DMS79 treated with DMSO at 0.1 percent for 48 hours (cell line): ENCODE measurements at regions not wholly inside any gene's neighbourhood (a gene's known extent, or its start where the extent isn't known, plus 50 kb on each side); places are given as distances from the start of the nearest gene placed in this dataset.

Source experiments
- DNase-seq: peaks from one replicate; lab custom pipeline; 2025; lab: John Stamatoyannopoulos, UW

GRCh38 chr3:43180027-43180426 is 74.1 kb upstream of the POMGNT2 start:
- DNase-seq, result no peak

DNA sequence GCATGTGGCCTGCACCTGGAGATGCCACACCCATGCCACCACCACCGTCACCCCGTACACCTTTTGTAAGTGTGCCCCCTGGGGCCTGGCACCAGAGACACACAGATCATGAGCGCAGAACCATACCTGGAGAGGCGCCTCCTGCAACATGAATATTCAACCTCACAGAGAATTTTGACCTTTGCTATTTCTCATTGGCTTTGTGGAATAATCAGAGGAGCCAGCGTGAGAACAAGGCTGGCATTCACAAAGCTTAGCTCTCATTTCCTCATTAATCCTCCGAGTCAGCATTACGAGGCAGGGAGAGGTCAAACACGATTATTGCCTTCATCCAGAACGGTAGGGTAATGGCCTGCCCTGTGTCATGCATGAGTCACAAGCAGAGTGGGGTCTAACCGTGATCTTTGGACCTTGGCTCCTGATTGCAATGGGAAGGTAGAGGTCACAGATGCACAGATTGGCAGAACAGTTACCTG is 73.0 kb upstream of the POMGNT2 start:
- DNase-seq, result no peak

GRCh38 chr3:43177085-43177484 is 71.2 kb upstream of the POMGNT2 start:
- no peak for DNase-seq

- DNase-seq, result no peak
These were observed 70.8 kb upstream of the POMGNT2 start for GRCh38 chr3:43176666-43177065.

DNA sequence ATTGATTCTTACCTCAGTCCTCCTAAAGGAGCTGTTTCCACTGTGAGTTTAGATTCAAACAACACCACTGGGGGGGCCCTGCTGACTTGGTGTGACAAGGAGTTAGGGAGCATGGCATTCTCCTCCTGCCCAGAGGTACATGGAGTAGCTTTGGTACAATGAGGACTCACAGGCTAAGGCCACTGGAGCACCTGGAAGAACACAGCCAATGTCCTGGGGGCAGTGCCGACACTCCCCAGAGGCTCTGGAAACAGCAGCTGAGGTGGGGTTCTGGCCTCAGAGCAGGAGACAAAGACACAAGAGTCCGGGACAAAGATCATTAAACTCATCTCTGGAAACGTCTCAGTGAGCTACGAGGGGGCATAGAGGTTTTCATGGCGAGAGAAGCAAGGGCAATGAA is 69.7 kb upstream of the POMGNT2 start:
- DNase-seq, result no peak

- DNase-seq, result no peak
These were observed 68.1 kb upstream of the POMGNT2 start for GRCh38 chr3:43173949-43174348.

DNA sequence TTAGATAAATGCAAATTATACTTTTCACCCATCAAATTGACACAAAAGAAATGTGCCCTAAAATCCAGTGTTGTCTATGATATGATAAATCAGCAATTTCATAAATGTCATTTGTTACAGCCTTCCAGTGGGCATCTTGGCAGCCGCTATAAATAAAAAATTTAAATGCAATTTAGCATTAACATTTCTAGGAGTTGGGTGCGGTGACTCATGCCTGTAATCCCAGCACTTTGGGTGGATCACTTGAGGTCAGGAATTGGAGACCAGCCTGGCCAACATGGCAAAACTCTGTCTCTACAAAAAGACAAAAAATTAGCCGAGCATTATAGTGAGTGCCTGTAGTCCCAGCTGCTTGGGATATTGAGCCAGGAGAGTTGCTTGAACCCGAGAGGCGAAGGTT is 65.9 kb upstream of the POMGNT2 start:
- no peak for DNase-seq

- no peak for DNase-seq
These were observed 64.7 kb upstream of the POMGNT2 start for GRCh38 chr3:43170553-43170952.

DNA sequence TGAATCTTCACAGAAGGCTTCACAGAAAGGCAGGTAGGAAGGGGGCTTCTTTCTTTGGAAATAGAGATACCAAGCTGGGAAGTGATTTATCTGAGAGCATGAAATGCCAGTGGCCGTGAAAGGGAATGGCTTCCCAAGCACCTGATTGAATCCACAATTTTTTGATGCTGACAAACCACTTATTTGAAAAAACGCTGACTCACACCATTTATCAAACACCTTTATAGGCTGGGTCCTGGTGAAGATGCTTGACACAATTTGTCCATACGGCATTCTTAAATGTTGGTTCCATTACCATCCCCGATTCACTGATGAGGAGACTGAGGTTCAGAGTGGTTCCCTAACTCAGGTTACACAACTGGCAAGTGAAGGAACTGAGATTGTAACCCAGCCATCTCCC is 64.1 kb upstream of the POMGNT2 start:
- no peak for DNase-seq

- no peak for DNase-seq
These were observed 60.5 kb upstream of the POMGNT2 start for GRCh38 chr3:43166406-43166805.

- DNase-seq, result no peak
These were observed 59.9 kb upstream of the POMGNT2 start for GRCh38 chr3:43165786-43166185.

DNA sequence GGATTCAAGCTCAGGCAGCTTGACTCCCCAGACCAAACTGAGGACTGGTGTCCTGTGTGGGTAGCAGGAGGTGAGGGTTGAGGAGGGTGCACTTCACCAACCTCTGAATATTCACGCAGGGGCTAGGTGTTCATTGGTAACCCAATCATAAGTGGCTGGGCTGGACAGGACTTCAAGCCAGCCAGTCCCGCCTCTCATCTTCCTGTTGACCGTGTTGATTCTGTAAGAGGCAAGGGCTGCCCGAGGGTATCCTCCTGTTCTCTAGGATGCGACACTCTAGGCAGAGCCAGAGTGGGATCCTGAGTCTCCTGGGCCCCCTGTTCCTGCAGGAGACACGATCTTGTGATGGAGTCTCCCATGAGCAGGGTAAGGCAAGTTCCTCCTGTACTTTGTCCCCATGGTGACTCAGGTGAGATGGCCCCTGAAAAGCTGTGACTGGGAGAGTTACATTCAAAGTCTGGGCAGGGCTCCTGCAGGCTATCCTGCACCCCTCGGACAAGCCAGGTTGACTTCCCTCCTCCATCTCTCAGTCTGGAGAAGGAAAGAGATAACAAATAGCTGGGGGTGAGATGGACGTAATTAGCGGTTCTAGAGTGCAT is 58.1 kb upstream of the POMGNT2 start:
- no peak for DNase-seq

GRCh38 chr3:43162230-43163084 is 56.6 kb upstream of the POMGNT2 start:
- peak; percentile 2 for DNase-seq

- DNase-seq, result no peak
These were observed 55.9 kb upstream of the POMGNT2 start for GRCh38 chr3:43161684-43162229.

DNA sequence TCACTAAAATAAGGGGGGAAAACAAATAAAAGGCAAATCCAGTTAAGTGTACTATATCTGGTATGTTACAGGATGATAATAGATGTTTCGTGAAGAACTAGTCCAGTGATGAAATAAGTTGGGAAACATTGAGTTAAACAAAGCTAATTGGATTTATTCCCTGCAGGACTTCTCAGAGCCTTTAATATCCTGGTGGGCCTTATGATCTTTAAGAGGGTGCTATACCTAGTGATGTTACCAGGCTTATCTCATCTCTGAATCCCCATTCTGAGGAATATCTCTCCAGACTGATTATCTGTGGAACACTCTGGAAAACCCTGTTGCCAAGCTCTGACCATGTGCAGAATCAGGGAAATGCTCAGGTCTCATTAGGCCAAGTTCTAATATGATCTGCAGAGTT is 54.8 kb upstream of the POMGNT2 start:
- no peak for DNase-seq

DNA sequence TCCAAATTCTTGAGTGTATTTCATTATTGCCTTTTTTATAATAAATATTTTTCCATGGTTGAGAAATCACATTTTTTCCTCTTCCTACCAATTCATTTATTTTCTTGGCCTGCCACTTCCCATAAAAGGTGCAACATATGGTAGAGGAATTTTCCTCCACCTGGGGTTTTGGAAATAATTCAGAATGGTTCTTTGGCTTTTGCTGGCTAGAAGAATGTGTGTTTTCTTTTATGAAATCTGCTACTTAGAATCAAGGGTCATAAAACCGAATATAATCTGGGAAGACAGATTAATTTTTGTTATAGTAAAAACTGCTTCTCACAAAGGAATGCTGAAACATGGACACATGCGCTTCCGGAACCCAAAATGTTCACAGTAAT is 54.0 kb upstream of the POMGNT2 start:
- DNase-seq, result no peak

DNA sequence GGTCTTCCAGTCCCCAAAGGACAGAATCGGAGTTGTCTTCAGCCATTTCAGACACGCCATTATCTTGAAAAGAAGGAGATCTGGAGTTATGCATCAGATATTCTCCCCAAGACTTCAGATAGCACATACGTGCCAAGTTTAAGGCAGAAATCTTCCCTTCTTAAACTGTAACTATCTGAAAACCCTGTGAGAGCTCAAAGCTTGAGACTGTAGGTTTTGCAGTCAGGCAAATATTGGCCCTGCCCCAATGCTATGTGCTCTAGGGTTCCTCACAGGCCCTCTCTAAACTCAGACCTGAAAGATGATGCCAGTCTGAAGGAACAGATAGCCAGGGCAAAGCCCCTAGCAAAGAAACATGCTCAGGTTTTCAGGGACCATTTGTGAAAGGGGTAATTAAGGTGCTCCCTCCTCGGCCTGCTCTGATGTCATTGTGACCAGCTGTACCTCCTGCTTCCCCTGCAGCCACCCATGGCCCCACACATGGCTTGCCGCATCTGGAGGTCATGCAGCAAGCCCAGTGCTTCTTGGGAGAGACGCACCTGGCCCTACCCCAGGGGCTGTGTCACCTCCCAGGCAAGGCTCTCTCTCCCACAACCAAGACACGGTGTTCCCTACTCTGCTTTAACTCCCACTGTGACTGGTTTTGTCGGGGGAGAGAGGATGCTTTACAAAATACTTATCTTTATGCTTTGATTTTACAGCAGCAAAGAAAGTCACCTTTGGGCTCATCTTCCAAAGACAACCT is 53.4 kb upstream of the POMGNT2 start:
- no peak for DNase-seq

- DNase-seq, result no peak
These were observed 51.1 kb upstream of the POMGNT2 start for GRCh38 chr3:43156812-43157455.

DNA sequence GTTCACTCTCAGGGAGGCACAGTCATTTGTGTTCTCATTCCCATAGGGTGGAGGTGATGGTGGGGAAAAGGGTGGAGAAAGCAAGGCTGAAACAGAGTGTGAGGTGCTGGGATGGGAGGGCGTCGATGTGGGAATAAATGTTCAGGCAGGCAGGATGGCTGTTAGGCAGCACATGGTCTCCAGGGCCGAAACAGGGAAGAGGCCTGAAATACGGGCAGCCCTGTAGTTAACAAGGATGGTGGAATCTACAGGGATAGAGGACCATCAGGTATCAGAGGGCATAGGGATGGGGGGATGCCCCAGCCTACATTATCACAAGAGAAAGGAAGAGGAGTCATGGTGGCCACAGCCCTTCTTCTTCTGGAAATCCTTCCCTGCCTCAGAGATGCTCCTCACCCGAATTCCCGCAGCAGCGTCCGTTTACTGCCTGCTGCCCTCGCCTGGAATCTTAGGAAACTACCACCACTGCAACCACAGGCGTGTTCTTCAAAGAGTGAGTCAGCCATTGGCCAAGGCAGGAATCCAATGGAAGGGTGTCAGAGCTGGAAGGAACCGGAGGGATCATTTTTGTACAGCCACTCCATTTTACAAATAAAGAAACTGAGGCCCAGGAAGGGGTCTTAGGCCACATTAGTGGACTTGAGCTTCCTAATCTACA is 49.7 kb upstream of the POMGNT2 start:
- no peak for DNase-seq
